ENCODE measurements at regions not wholly inside any gene's neighbourhood (a gene's known extent, or its start where the extent isn't known, plus 50 kb on each side); places are given as distances from the start of the nearest gene placed in this dataset.

DNA sequence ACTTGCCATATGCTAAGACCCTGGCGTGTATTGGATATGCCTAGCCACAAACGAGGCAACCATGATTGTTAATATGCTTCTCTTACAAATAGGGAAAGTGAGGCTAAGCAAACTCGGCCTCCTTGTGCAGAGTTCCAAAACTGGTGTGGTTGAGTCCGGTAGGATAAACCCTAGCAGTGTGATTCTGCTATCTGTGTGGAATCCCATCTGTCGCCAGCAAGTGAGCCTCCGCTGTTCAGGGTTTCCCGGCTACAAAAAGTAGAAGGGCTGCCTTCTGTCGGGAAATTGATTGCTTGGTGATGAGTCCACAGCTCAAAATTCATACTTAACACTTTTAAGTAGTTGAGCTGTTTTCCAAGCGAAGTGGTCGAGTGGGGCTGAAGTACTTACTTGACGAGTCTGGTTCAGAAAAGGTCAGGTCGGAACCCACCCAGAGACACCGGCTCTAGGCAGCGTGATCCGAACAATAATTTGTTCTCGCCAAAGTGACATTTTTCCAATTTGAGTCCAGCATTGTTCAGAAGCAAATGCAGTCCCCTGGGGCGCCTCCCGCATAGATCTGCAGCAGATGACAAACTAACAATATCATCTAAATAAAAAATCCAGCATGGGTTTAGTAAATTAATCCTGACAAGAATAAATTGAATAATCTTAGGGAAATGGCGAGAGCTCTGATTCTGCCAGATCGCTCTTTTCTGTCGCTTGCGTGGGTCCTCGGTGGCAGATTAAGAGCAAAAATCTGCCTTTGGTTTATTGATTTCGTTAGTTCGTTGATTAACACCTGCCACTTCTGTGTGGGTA lies 686.7 kb upstream of the RBFOX1 start:
- DNase-seq: no peak

DNA sequence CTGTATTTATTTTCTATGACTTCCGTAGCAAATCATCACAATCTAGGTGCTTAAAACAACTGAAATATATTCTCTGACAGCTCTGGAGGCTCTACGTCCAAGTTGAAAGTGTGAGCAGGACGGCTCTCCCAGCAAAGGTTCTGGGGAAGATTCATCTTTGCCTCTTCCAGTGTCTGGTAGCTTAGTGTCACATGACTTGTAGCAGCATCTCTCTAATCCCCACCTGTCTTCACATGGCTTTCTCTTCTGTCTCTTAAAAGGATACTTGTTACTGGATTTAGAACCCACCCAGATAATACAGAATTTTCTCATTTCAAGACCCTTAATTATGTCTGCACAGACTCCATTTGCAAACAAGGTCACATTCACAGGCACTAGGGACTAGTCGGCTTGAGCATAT lies 687.7 kb upstream of the RBFOX1 start:
- DNase-seq: no peak

DNA sequence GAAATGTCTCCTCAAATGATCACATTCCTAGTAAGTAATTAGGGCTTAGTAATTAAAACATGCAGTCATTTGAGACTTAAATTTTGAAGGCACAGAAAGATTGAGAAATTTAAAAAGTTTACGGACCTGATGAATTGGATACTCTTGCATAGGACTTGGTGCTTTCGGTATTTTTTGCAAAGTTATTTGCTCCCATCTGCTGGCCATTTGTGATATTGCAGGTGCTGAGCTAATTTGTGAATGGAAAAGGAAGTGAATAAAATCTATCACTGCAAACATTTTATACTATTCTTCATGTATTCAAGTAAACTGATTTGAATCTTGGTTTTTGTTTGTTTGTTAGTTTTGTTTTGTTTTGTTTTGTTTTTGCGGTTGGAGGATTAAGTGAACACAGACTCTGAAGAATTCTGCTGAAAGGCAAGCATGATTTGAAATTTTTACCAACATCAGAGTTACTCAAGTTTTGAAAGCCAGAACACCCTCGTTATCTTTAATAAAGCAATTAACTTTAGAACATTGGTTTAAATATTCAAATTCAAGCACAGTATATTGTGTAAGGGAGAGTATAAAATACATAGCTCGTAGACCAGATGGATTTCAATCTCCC lies 689.5 kb upstream of the RBFOX1 start:
- peak; percentile 28 for DNase-seq

- DNase-seq: no peak
Observed at GRCh38 chr16:6642271-6642670, 690.4 kb upstream of the RBFOX1 start.

- DNase-seq: no peak
Observed at GRCh38 chr16:6641091-6641490, 691.6 kb upstream of the RBFOX1 start.

DNA sequence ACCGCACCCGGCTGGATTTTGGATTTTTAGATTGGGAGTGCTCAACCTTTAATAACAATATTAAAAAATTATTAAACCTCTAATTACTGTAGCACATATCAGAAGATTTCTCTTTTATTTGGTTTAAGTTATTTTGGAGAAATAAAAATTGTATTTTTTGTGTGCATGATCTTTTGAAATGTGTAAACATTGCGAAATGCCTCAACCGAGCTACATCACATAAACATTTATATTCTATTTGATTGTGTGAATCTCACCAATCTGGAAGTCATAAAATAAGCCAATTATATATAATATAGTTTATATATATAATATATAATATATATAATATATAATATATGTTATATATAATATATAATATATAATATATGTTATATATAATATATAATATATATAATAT lies 696.2 kb upstream of the RBFOX1 start:
- DNase-seq: no peak

DNA sequence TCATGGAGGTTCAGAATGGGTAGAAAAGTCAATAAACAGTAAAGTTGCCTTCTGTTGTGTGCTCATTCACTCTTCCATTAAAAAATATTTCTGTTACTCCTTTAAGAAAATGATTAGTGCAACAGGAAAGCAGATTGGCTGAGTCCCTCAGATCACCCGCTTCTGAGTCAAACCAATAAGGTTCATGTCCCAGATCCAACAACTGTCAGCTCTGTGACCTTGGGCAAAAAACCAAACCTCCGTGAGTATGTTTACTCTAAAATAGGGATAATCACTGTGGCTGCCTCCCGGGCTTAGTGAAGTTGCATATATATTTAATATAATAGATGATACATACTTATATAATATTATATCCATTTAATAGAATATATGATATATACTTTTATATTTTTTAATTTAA lies 698.5 kb upstream of the RBFOX1 start:
- no peak for DNase-seq

GRCh38 chr16:6633456-6633855 lies 699.2 kb upstream of the RBFOX1 start:
- DNase-seq: no peak

DNA sequence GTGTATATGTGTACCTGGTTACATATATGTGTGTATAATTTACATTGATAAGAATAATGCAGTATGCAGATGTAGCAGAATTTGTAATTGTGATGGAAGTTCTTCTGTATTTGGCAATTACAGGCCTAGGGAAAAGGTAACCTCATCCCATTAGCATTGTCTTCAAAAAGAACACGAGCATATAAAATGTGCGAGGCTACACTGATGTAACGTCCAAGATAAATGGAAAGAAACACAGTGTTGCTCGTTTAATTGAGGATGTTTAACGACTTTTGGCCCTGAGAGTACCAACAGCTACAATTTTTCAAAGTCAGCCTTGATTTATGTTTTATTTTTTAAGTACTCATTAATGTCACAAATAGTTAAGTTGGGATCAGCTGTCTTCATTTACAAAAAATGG lies 703.5 kb upstream of the RBFOX1 start:
- no peak for DNase-seq

GRCh38 chr16:6625606-6626005 lies 707.0 kb upstream of the RBFOX1 start:
- DNase-seq: no peak

DNA sequence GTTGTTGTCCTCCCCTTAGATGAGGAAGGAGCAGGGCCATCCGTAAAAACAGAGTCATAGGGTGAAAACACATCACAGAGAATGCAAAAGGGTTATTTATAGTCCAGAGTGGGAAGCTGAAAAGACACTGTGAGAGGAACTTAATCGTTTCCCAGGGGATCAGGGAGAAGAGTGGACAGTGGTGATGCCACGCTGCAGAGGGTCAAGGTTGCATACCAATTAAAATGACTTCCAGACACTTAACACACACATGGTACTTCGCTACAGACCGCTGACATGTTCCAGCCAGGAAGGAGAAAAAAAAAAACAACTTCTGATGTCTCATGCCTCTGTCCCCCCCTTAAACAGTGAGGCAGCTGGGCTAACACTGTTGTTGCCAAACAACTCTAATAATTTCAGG lies 713.8 kb upstream of the RBFOX1 start:
- DNase-seq: no peak

- DNase-seq: no peak
Observed at GRCh38 chr16:6616746-6617145, 715.9 kb upstream of the RBFOX1 start.

- no peak for DNase-seq
Observed at GRCh38 chr16:6615636-6616035, 717.0 kb upstream of the RBFOX1 start.

GRCh38 chr16:6611535-6611934 lies 721.1 kb upstream of the RBFOX1 start:
- no peak for DNase-seq

DNA sequence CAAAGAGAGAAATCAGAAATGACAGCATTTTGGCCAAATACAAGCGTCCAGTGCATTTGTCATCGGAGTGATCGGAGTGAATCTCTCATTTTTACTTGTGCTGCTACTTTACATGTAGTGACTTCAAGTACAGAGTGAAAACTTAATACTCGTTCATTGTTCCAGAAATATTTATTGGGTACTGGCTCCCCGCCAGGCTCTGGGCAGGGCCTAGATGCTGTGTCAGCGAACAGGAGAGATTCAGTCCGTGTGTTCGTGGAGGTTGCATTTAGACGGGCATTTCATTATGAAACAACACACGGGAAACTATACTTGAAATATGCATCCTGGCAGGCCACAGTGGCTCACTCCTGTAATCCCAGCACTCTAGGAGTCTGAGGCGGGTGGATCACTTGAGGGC lies 727.2 kb upstream of the RBFOX1 start:
- no peak for DNase-seq

- no peak for DNase-seq
Observed at GRCh38 chr16:6603780-6604325, 728.8 kb upstream of the RBFOX1 start.

DNA sequence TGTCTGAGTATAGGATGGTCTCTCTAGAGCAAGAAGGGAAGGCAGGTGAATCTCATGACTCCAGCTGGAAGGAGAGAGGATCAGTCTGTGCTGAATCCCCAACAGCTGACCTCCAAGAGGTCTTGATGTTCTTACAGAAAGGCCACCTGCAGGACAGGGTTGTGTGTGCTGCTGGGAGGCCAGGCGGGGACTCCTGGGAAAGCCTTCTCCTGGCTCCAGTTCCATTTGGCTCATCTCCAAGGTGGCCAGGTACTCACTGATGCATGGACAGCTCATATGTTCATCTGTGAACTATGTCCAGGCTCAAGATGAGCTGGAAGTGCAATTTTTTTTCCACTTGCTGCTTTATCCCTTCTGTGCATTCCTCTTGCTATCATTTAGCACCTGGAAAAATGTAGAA lies 730.2 kb upstream of the RBFOX1 start:
- DNase-seq: no peak

DNA sequence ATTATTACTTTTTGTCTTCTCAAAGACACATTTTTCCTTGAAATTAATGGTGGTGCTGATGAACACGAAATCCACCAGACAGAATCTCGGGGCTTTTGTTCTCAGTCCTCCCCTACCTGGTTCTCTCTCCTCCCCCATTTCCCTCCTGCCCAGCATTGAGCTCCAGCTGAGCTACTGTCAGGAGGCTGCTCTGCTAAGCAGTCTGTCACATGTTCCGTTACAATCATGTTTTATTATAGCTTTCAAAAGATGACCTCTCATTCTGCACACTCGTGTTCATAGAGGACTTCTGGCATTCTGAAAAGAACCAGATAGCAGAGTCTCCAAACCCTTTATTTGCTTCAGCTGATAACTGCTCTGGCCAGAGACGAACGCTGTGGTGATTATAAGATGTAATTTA lies 732.5 kb upstream of the RBFOX1 start:
- no peak for DNase-seq

- no peak for DNase-seq
Observed at GRCh38 chr16:6593799-6594198, 738.8 kb upstream of the RBFOX1 start.

DNA sequence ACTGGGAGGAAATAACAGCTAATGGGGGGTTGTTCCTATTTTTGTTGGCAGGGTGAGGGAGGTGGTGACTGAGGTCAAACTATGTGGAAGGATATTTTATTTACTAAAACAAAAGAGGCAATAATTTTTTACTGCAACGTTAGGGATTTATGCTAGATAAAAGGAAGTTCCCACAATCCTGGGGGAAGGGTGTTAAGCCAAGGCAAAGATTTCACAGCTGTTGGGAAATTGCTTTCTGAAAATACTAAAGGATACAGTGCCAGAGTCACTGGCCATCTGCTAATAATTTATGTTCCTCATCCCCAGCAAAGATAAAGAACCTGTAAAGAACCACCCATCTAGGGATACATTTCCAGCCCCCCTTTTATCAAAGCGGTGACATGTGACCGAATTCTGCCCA lies 756.0 kb upstream of the RBFOX1 start:
- DNase-seq: no peak

- DNase-seq: no peak
Observed at GRCh38 chr16:6576113-6576512, 756.5 kb upstream of the RBFOX1 start.

GRCh38 chr16:6574146-6574545 lies 758.5 kb upstream of the RBFOX1 start:
- no peak for DNase-seq

GRCh38 chr16:6573577-6573976 lies 759.1 kb upstream of the RBFOX1 start:
- DNase-seq: no peak

GRCh38 chr16:6571044-6571443 lies 761.6 kb upstream of the RBFOX1 start:
- DNase-seq: no peak

DNA sequence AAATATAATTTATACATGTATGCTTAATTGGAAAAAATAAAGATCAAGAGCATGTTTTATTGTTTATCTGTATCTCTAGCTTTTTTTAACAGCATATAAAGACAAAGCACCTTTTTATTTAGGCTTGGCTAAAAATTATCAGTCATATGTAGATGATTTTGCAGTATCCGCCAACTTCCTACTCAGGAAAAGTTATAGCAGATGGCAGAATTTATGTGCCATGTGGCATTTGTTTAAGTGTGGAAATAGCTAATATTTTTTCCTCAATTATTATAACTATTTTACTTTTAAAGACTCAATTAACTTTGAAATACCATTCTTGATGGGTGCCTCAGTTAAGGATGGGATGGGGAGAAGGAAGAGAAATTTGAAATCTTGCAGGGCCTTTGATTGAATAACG lies 762.1 kb upstream of the RBFOX1 start:
- DNase-seq: no peak

Data from activated CD4-positive, alpha-beta T cell treated with anti-CD3 and anti-CD28 coated beads, Interleukin-2, amount 50 U/mL, for 1 hour (primary cell).